Gastrocnemius medialis (tissue), 4 donors: ENCODE measurements at regions not wholly inside any gene's neighbourhood (a gene's known extent, or its start where the extent isn't known, plus 50 kb on each side); places are given as distances from the start of the nearest gene placed in this dataset.

Source experiments
- ATAC-seq, 2 donors: fragments of 150-250 bp; one replicate each; pipeline ENCODE4 v1.9.1; 2016
- DNase-seq, 2 donors: peaks; one replicate each; pipeline ENCODE4 v3.0.0-alpha.2; 2019
- H3K27ac ChIP-seq, 4 donors: fragments of 200-600 bp; sonication (generic); 1 replicate in 1 of 4; 2 replicates in 3 of 4; pipeline ENCODE4 v1.5.1; 2016 to 2018; ENCODE audit warnings: mild to moderate bottlenecking in 2 of 4, moderate library complexity in 1 of 4
- H3K27me3 ChIP-seq, 3 donors: fragments of 200-600 bp; sonication (generic) in 2 of 3; 1 replicate in 1 of 3; 2 replicates in 2 of 3; pipeline versions ENCODE4 v1.5.1 to v1.6.0; 2016 to 2019; ENCODE audit warnings: mild to moderate bottlenecking in 1 of 3, moderate library complexity in 1 of 3
- H3K36me3 ChIP-seq, 2 donors: fragments of 200-600 bp; sonication (generic) in 1 of 2; one replicate each; pipeline ENCODE4 v1.5.1; 2017 to 2018
- H3K4me1 ChIP-seq, 2 donors: fragments of 200-600 bp; sonication (generic) in 1 of 2; one replicate each; pipeline ENCODE4 v1.5.1; 2016 to 2017; ENCODE audit warnings: mild to moderate bottlenecking in 2 of 2
- H3K4me3 ChIP-seq, 4 donors: fragments of 200-600 bp; sonication (generic) in 3 of 4; 1 replicate in 1 of 4; 2 replicates in 3 of 4; pipeline ENCODE4 v1.5.1; 2016 to 2019; ENCODE audit warnings: mild to moderate bottlenecking in 2 of 4
- H3K9me3 ChIP-seq, 3 donors: fragments of 200-600 bp; sonication (generic) in 2 of 3; 1 replicate in 1 of 3; 2 replicates in 2 of 3; pipeline ENCODE4 v1.5.1; 2016 to 2019
- CTCF ChIP-seq, 5 experiments: fragments of 450-650 bp in 3 of 5; fragments of 200-600 bp in 2 of 5; sonication (generic) in 2 of 5; IDR thresholded peaks in 4 of 5; conservative IDR thresholded peaks in 1 of 5; 1 replicate in 4 of 5; 2 replicates in 1 of 5; pipeline ENCODE4 v1.5.1; 2016 to 2019; ENCODE audit warnings: antibody characterized with exemption in 5 of 5, mild to moderate bottlenecking in 3 of 5, moderate library complexity in 3 of 5
- POLR2A ChIP-seq, 2 donors: fragments of 450-650 bp; IDR thresholded peaks; one replicate each; pipeline ENCODE4 v1.6.1; 2017; ENCODE audit warnings: antibody characterized with exemption in 2 of 2, mild to moderate bottlenecking in 2 of 2, moderate library complexity in 2 of 2
- in situ Hi-C, 4 donors: fragments of 200-750 bp; cut with MboI; loops; one replicate each; pipeline versions ENCODE4 v1.15.0 to v1.8.0; 2017; ENCODE audit warnings: low sequenced_read_pairs in 4 of 4
- intact Hi-C: fragments of 100-400 bp; cut with DNase I; formaldehyde crosslinking; loops from one replicate; pipeline ENCODE4 v1.15.1; 2023; ENCODE audit warnings: low total_unique reads

- ATAC-seq (no peak), DNase-seq (no peak)
- Histone ChIP-seq H3K4me1 (no peaks in the 10 kb centered on the region), H3K36me3 (no peaks in the 10 kb centered on the region), H3K4me3 (no peak overlapping the region), H3K27me3 (no peaks in the 10 kb centered on the region), H3K27ac (no peak overlapping the region), H3K9me3 (no peaks in the 10 kb centered on the region)
- in situ Hi-C loops (no loop called here), intact Hi-C loops (no loop called here)
- TF ChIP-seq CTCF (IDR thresholded peaks at IDR 0.05 in 4 of 5, conservative IDR thresholded peaks at IDR 0.05 in 1 of 5) (no peak), POLR2A (IDR thresholded peaks at IDR 0.05) (no peak)
These were observed 1174.2 kb upstream of the C9orf72 start for GRCh38 chr9:28747351-28747985.

- H3K27me3 ChIP-seq: no peaks in the 10 kb centered on the region
- no peaks in the 10 kb centered on the region for H3K36me3 ChIP-seq
- intact Hi-C loops: no loop called here
- no peaks in the 10 kb centered on the region for H3K4me1 ChIP-seq
- ATAC-seq (no peak), DNase-seq (no peak)
- in situ Hi-C loops: no loop called here
- no peaks in the 10 kb centered on the region for H3K9me3 ChIP-seq
- TF ChIP-seq POLR2A (IDR thresholded peaks at IDR 0.05) (no peak), CTCF (IDR thresholded peaks at IDR 0.05 in 4 of 5, conservative IDR thresholded peaks at IDR 0.05 in 1 of 5) (no peak)
- H3K27ac ChIP-seq: no peak overlapping the region
- H3K4me3 ChIP-seq: no peak overlapping the region
These were observed 1176.9 kb upstream of the C9orf72 start for GRCh38 chr9:28750136-28750535.

GRCh38 chr9:28758341-28758740, 1185.1 kb upstream of the C9orf72 start:
- no peaks in the 10 kb centered on the region for H3K36me3 ChIP-seq
- TF ChIP-seq CTCF (IDR thresholded peaks at IDR 0.05 in 4 of 5, conservative IDR thresholded peaks at IDR 0.05 in 1 of 5) (no peak), POLR2A (IDR thresholded peaks at IDR 0.05) (no peak)
- no peak for DNase-seq
- H3K4me3 ChIP-seq: no peak overlapping the region
- intact Hi-C loops: no loop called here
- no peak overlapping the region for H3K27ac ChIP-seq
- no peaks in the 10 kb centered on the region for H3K27me3 ChIP-seq
- no peak for ATAC-seq
- H3K9me3 ChIP-seq: no peaks in the 10 kb centered on the region
- no peaks in the 10 kb centered on the region for H3K4me1 ChIP-seq
- in situ Hi-C loops: no loop called here

- in situ Hi-C loops (no loop called here), intact Hi-C loops (no loop called here)
- no peaks in the 10 kb centered on the region for H3K4me1 ChIP-seq
- TF ChIP-seq POLR2A (IDR thresholded peaks at IDR 0.05) (no peak), CTCF (IDR thresholded peaks at IDR 0.05 in 4 of 5, conservative IDR thresholded peaks at IDR 0.05 in 1 of 5) (no peak)
- DNase-seq (no peak), ATAC-seq (no peak)
- H3K9me3 ChIP-seq: no peaks in the 10 kb centered on the region
- H3K27ac ChIP-seq: no peak overlapping the region
- no peak overlapping the region for H3K4me3 ChIP-seq
- H3K27me3 ChIP-seq: no peaks in the 10 kb centered on the region
- no peaks in the 10 kb centered on the region for H3K36me3 ChIP-seq
These were observed 1185.7 kb upstream of the C9orf72 start for GRCh38 chr9:28758971-28759370.

- intact Hi-C loops: no loop called here
- ATAC-seq (no peak), DNase-seq (no peak)
- in situ Hi-C loops: no loop called here
- H3K27me3 ChIP-seq: no peaks in the 10 kb centered on the region
- no peak overlapping the region for H3K27ac ChIP-seq
- no peaks in the 10 kb centered on the region for H3K9me3 ChIP-seq
- H3K4me1 ChIP-seq: no peaks in the 10 kb centered on the region
- H3K36me3 ChIP-seq: no peaks in the 10 kb centered on the region
- H3K4me3 ChIP-seq: no peak overlapping the region
- TF ChIP-seq CTCF (IDR thresholded peaks at IDR 0.05 in 4 of 5, conservative IDR thresholded peaks at IDR 0.05 in 1 of 5) (no peak), POLR2A (IDR thresholded peaks at IDR 0.05) (no peak)
These were observed 1188.9 kb upstream of the C9orf72 start for GRCh38 chr9:28762167-28762566.
